Middle frontal gyrus (tissue), 1 donor: ENCODE measurements at regions not wholly inside any gene's neighbourhood (a gene's known extent, or its start where the extent isn't known, plus 50 kb on each side); places are given as distances from the start of the nearest gene placed in this dataset.

Source experiments
- DNase-seq: peaks from one replicate; pipeline ENCODE4 v3.0.0-alpha.2; 2015; ENCODE audit warnings: low spot score; ENCODE audit errors: extremely low spot score

GRCh38 chr15:77541421-77542181 is 91.1 kb downstream of the LINGO1 start:
- DNase-seq = peak; percentile 24

DNA sequence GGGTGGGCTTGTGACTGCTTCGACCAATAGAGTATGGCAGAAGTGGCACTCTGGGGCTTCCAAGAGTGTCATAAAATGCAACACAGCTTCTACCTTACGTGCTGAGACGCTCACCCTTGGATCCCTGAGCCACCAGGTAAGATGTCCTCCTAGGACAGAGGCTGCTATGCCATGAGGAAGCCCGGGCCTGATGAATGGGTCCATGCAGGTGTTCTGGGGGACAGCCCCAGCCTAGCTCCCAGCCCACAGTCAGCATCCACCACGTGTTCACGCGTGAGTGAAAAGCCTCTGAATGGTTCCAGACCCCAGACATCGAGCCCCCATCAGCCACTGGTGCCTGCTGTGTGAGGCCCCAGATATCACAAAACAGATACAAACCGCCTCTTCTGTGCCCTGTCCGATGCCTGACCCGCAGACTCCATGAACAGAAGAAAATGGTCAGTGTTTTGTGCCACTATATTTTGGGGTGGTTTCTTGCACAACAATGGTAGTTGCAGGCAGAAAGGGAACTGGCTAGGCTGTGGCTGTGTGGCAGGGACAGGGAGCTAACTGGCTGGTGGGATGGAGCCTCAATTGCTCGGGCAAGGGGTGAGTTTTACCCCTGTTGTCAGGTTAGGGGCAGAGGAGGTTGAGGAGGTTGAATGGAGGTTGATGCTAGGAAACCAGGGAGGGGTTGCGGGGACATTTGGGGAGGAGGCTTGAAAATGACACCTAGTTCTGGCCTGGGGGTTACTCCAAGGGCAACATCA is 92.2 kb downstream of the LINGO1 start:
- DNase-seq = no peak

DNA sequence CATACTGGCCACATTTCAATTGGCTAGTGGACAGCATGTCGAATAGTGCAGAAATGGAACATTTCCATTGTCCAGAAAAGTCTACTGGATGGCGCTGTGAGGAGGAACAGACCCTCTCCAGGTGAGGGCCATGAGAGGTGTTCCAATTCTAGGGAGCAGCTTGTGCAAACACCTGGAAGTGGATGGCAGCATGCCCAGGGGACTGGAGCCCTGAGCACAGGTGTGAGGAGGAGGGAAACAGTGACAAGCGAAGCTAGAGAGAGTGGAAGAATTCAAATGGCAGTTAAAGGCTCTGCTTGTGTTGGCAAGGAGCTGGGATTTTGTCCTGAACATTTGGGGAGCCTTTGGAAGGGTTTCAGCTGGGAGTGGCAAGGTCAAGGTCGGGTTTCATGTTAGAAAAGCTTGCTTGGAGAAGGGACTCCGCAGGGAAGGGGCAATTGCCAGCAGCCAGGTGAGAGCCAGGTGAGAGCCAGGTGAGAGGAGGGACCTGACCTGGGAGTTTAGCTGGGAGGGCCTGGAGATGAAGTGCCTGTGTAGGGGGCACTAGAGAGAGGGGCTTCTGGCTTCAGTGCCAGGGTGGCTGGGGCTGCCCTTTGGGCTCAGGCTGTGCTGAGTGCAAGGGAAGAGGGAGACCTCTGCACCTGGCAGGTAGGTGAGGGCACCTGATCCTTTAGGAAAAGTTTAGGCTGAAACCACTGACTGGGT is 93.8 kb downstream of the LINGO1 start:
- DNase-seq = no peak

DNA sequence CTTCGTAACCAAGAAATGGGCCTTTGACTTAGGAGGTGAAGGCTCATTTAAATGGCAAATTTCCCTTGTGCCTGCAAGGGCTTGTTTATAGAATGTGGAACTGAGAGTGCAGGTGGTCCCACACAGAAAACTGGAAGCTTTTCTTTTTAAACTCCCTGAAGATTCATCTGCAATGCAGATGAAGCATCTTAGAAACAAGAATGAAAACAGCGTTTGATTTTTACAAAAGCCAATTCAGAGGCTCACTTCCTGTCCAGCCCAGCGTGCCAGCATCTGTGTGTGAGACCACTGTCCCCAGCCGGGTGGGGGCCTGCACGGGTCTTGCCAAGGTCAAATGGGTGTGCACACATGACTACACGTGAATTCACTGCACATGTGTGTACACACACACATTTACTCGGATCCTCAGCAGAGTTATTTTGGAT is 94.7 kb downstream of the LINGO1 start:
- peak; percentile 22 for DNase-seq

- DNase-seq = no peak
These were observed 95.7 kb downstream of the LINGO1 start for GRCh38 chr15:77537006-77537405.

DNA sequence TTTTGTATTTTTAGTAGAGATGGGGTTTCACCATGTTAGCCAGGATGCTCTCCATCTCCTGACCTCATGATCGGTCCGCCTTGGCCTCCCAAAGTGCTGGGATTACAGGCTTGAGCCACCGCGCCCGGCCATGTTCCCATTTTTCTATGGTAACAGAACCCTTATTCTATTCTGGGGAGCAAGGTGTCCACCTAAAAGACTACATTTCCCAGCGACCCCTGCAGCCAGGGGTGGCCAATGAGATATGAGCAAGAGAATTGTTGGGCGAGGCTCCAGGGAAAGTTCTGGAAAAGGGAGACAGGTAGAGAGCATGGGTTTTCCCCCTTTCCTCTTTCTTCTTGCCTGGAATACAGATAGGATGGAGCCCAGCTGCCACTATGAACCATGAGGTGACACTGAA is 96.9 kb downstream of the LINGO1 start:
- DNase-seq = no peak
